Peyer's patch (tissue), 4 donors: ENCODE measurements at regions not wholly inside any gene's neighbourhood (a gene's known extent, or its start where the extent isn't known, plus 50 kb on each side); places are given as distances from the start of the nearest gene placed in this dataset.

Source experiments
- POLR2A ChIP-seq, 2 donors: fragments of 450-650 bp; IDR thresholded peaks; one replicate each; pipeline ENCODE4 v1.5.1; 2017; ENCODE audit warnings: antibody characterized with exemption in 2 of 2, mild to moderate bottlenecking in 2 of 2, moderate library complexity in 2 of 2
- TF ChIP-seq, protein P1 (sequence below), 6 experiments: fragments of 450-650 bp in 4 of 6; fragments of 200-600 bp in 2 of 6; sonication (generic) in 1 of 6; IDR thresholded peaks; one replicate each; pipeline ENCODE4 v1.5.1; 2017 to 2019; ENCODE audit warnings: antibody characterized with exemption in 6 of 6, mild to moderate bottlenecking in 3 of 6, moderate library complexity in 1 of 6

DNA sequence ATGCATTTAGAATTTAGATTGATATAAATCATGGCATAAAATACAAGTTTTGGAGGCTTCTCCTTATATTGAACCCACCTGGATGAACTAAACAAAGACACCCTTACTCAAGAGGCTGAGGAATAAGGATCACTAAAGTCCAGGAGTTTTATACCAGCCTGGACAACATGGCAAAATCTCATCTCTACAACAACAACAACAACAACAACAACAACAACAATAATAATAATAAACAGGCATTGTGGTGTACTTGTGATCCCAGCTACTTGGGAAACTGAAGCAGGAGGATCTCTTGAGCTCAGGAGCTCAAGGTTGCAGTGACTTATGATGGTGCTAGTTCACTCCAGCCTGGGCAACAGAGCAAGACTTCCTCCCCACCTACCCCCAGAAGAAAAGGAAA is 558.0 kb downstream of the TOX3 start:
- TF ChIP-seq POLR2A (IDR thresholded peaks at IDR 0.05) = no peak
- TF ChIP-seq, protein P1, sequence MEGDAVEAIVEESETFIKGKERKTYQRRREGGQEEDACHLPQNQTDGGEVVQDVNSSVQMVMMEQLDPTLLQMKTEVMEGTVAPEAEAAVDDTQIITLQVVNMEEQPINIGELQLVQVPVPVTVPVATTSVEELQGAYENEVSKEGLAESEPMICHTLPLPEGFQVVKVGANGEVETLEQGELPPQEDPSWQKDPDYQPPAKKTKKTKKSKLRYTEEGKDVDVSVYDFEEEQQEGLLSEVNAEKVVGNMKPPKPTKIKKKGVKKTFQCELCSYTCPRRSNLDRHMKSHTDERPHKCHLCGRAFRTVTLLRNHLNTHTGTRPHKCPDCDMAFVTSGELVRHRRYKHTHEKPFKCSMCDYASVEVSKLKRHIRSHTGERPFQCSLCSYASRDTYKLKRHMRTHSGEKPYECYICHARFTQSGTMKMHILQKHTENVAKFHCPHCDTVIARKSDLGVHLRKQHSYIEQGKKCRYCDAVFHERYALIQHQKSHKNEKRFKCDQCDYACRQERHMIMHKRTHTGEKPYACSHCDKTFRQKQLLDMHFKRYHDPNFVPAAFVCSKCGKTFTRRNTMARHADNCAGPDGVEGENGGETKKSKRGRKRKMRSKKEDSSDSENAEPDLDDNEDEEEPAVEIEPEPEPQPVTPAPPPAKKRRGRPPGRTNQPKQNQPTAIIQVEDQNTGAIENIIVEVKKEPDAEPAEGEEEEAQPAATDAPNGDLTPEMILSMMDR (IDR thresholded peaks at IDR 0.05) = no peak
